Urinary bladder (tissue), 3 donors: ENCODE measurements at regions not wholly inside any gene's neighbourhood (a gene's known extent, or its start where the extent isn't known, plus 50 kb on each side); places are given as distances from the start of the nearest gene placed in this dataset.
"Not testable (repeated sequence)": the region's sequence is repeated elsewhere in the genome, so short reads cannot be mapped to it uniquely, and the experiment has no call there.

Experiments
- DNase-seq: peaks from one replicate; pipeline ENCODE4 v3.0.0-alpha.2; 2015; ENCODE audit errors: extremely low spot score
- H3K27ac ChIP-seq: one replicate; pipeline ENCODE4 v1.5.1; 2013; ENCODE audit warnings: low read depth, mild to moderate bottlenecking, moderate library complexity
- H3K36me3 ChIP-seq: one replicate; pipeline ENCODE4 v1.6.1; 2013; ENCODE audit warnings: mild to moderate bottlenecking, moderate library complexity; ENCODE audit not compliant: insufficient read depth
- H3K4me1 ChIP-seq: one replicate; pipeline ENCODE4 v1.6.1; 2013; ENCODE audit warnings: mild to moderate bottlenecking, moderate library complexity; ENCODE audit not compliant: insufficient read depth
- H3K4me3 ChIP-seq: one replicate; pipeline ENCODE4 v1.5.1; 2013; ENCODE audit warnings: low read depth, low read length
- WGBS: extraction: QIAGEN DNeasy Blood & Tissue Kit; methylation state at CpG from one replicate; pipeline ENCODE4 v1.1.7; 2013; 5-methylcytosine and 5-hydroxymethylcytosine counted together
- donor health status: healthy with polysubstance abuse.
- donor health status: healthy.

- WGBS = 82% methylated on average over 4 of the region's 4 CpGs
- no peaks in the 10 kb centered on the region for H3K36me3 ChIP-seq
- H3K27ac ChIP-seq = no peak overlapping the region
- H3K4me3 ChIP-seq = no peak overlapping the region
- no peak for DNase-seq
- no peaks in the 10 kb centered on the region for H3K4me1 ChIP-seq
Measured at GRCh38 chr4:20095805-20096541, 155.7 kb upstream of the SLIT2 start.

GRCh38 chr4:20091781-20092180 is 159.9 kb upstream of the SLIT2 start:
- WGBS = 69% methylated on average over 1 of the region's 1 CpG
- no peak for DNase-seq
- Histone ChIP-seq H3K36me3 (no peaks in the 10 kb centered on the region), H3K4me3 (no peak overlapping the region), H3K27ac (no peak overlapping the region), H3K4me1 (no peaks in the 10 kb centered on the region)

- Histone ChIP-seq H3K27ac (no peak overlapping the region), H3K4me3 (no peak overlapping the region), H3K36me3 (no peaks in the 10 kb centered on the region), H3K4me1 (no peaks in the 10 kb centered on the region)
- DNase-seq = no peak
- 98% methylated on average over 8 of the region's 8 CpGs for WGBS
Measured at GRCh38 chr4:20087522-20087911, 164.2 kb upstream of the SLIT2 start.

- Histone ChIP-seq H3K4me1 (no peaks in the 10 kb centered on the region), H3K36me3 (no peaks in the 10 kb centered on the region), H3K27ac (no peak overlapping the region), H3K4me3 (no peak overlapping the region)
- WGBS = 89% methylated on average over 6 of the region's 6 CpGs
- no peak for DNase-seq
Measured at GRCh38 chr4:20086799-20087521, 164.7 kb upstream of the SLIT2 start.

- no peak for DNase-seq
- no peak overlapping the region for H3K4me3 ChIP-seq
- H3K27ac ChIP-seq = no peak overlapping the region
- H3K36me3 ChIP-seq = no peaks in the 10 kb centered on the region
- 61% methylated on average over 6 of the region's 6 CpGs for WGBS
- no peaks in the 10 kb centered on the region for H3K4me1 ChIP-seq
Measured at GRCh38 chr4:20086067-20086798, 165.5 kb upstream of the SLIT2 start.

- no peaks in the 10 kb centered on the region for H3K4me1 ChIP-seq
- WGBS = 73% methylated on average over 1 of the region's 1 CpG
- no peak overlapping the region for H3K4me3 ChIP-seq
- H3K36me3 ChIP-seq = no peaks in the 10 kb centered on the region
- DNase-seq = no peak
- no peak overlapping the region for H3K27ac ChIP-seq
Measured at GRCh38 chr4:20085653-20086052, 166.1 kb upstream of the SLIT2 start.

GRCh38 chr4:20085156-20085555 is 166.5 kb upstream of the SLIT2 start:
- Histone ChIP-seq H3K27ac (no peak overlapping the region), H3K4me3 (no peak overlapping the region), H3K4me1 (no peaks in the 10 kb centered on the region), H3K36me3 (no peaks in the 10 kb centered on the region)
- no peak for DNase-seq
- 98% methylated on average over 3 of the region's 3 CpGs for WGBS

GRCh38 chr4:20084488-20084887 is 167.2 kb upstream of the SLIT2 start:
- H3K4me1 ChIP-seq = no peaks in the 10 kb centered on the region
- no peak overlapping the region for H3K27ac ChIP-seq
- DNase-seq = no peak
- H3K4me3 ChIP-seq = no peak overlapping the region
- no peaks in the 10 kb centered on the region for H3K36me3 ChIP-seq

GRCh38 chr4:20078644-20079043 is 173.1 kb upstream of the SLIT2 start:
- WGBS = 95% methylated on average over 5 of the region's 5 CpGs
- no peaks in the 10 kb centered on the region for H3K4me1 ChIP-seq
- no peak for DNase-seq
- no peak overlapping the region for H3K4me3 ChIP-seq
- H3K36me3 ChIP-seq = no peaks in the 10 kb centered on the region
- no peak overlapping the region for H3K27ac ChIP-seq

- no peak for DNase-seq
- Histone ChIP-seq H3K36me3 (no peaks in the 10 kb centered on the region), H3K4me3 (no peak overlapping the region), H3K4me1 (no peaks in the 10 kb centered on the region), H3K27ac (no peak overlapping the region)
Measured at GRCh38 chr4:20075248-20075871, 176.3 kb upstream of the SLIT2 start.

- WGBS = 42% methylated on average over 3 of the region's 3 CpGs
- Histone ChIP-seq H3K4me3 (no peak overlapping the region), H3K4me1 (no peaks in the 10 kb centered on the region), H3K36me3 (no peaks in the 10 kb centered on the region), H3K27ac (no peak overlapping the region)
- DNase-seq = no peak
Measured at GRCh38 chr4:20074450-20074849, 177.3 kb upstream of the SLIT2 start.

GRCh38 chr4:20065952-20066351 is 185.8 kb upstream of the SLIT2 start:
- H3K4me3 ChIP-seq = no peak overlapping the region
- no peaks in the 10 kb centered on the region for H3K36me3 ChIP-seq
- no peak overlapping the region for H3K27ac ChIP-seq
- H3K4me1 ChIP-seq = no peaks in the 10 kb centered on the region
- WGBS = 83% methylated on average over 1 of the region's 1 CpG
- no peak for DNase-seq

GRCh38 chr4:20062857-20063256 is 188.8 kb upstream of the SLIT2 start:
- not testable (repeated sequence) for H3K36me3 ChIP-seq, H3K4me3 ChIP-seq, H3K4me1 ChIP-seq, H3K27ac ChIP-seq, DNase-seq
- 93% methylated on average over 5 of the region's 5 CpGs for WGBS

- Histone ChIP-seq H3K36me3 (no peaks in the 10 kb centered on the region), H3K4me3 (no peak overlapping the region), H3K27ac (no peak overlapping the region), H3K4me1 (no peaks in the 10 kb centered on the region)
- 30% methylated on average over 7 of the region's 7 CpGs for WGBS
- no peak for DNase-seq
Measured at GRCh38 chr4:20062054-20062453, 189.7 kb upstream of the SLIT2 start.
